H1 (cell line): ENCODE measurements at regions not wholly inside any gene's neighbourhood (a gene's known extent, or its start where the extent isn't known, plus 50 kb on each side); places are given as distances from the start of the nearest gene placed in this dataset.

ENCODE experiments used
- CTCF ChIA-PET: fragments of 300-600 bp; sonication (Branson Sonifier 250); formaldehyde crosslinking; loops from one replicate; lab custom pipeline; 2021; ENCODE audit not compliant: partially characterized antibody; lab: Charles Lee
- POLR2A ChIA-PET: fragments of 300-600 bp; sonication (Branson Sonifier 250); formaldehyde crosslinking; loops from one replicate; lab custom pipeline; 2021; ENCODE audit warnings: inconsistent platforms; ENCODE audit not compliant: partially characterized antibody; lab: Charles Lee
- DNase-seq, 2 experiments: peaks; one replicate each; pipeline versions ENCODE4 v3.0.0 to v3.0.0-alpha.2; 2010 to 2022; ENCODE audit warnings: low spot score in 2 of 2, low read depth in 1 of 2, mixed read lengths in 1 of 2
- FAIRE-seq: peaks from 2 replicates; lab custom pipeline; 2011; peaks lifted over from hg19 to GRCh38; lab: Jason Lieb, UNC
- H2AFZ ChIP-seq: 2 replicates; pipeline ENCODE4 v1.8.1; 2012; ENCODE audit warnings: low read length, inconsistent platforms
- H2AK5ac ChIP-seq: 2 replicates; pipeline ENCODE4 v1.6.1; 2013; ENCODE audit warnings: low read depth, low read length
- H2BK120ac ChIP-seq: replicated peaks from 2 replicates; pipeline ENCODE3; 2013; ENCODE audit warnings: low read depth, low read length, inconsistent platforms
- H2BK12ac ChIP-seq: 2 replicates; pipeline ENCODE4 v1.6.1; 2013; ENCODE audit warnings: low read depth, low read length
- H2BK15ac ChIP-seq: 2 replicates; pipeline ENCODE4 v1.6.1; 2013; ENCODE audit warnings: low read length
- H2BK20ac ChIP-seq: 2 replicates; pipeline ENCODE4 v1.6.1; 2013; ENCODE audit warnings: low read length
- H2BK5ac ChIP-seq: 2 replicates; pipeline ENCODE4 v1.6.1; 2013; ENCODE audit warnings: low read depth, low read length
- H3K14ac ChIP-seq: 2 replicates; pipeline ENCODE4 v1.6.1; 2013; ENCODE audit warnings: inconsistent platforms; ENCODE audit not compliant: insufficient read length
- H3K18ac ChIP-seq: 2 replicates; pipeline ENCODE4 v1.6.1; 2013; ENCODE audit warnings: low read length; ENCODE audit errors: extremely low read depth
- H3K23ac ChIP-seq: 2 replicates; pipeline ENCODE4 v1.6.1; 2013; ENCODE audit warnings: inconsistent platforms; ENCODE audit not compliant: insufficient read length
- H3K23me2 ChIP-seq: 2 replicates; pipeline ENCODE4 v1.6.1; 2013; ENCODE audit warnings: low read depth, low read length
- H3K27ac ChIP-seq: 2 replicates; pipeline ENCODE4 v1.6.1; 2011; ENCODE audit warnings: low read depth, low read length, inconsistent platforms
- H3K27me3 ChIP-seq, 4 experiments: replicated peaks in 1 of 4; 1 replicate in 1 of 4; 2 replicates in 3 of 4; pipeline versions ENCODE4 v1.6.1 to v1.8.1; 2011 to 2013; ENCODE audit warnings: low read length in 3 of 4, mild to moderate bottlenecking in 3 of 4, inconsistent platforms in 2 of 4, mixed read lengths in 2 of 4, moderate library complexity in 1 of 4; ENCODE audit not compliant: control insufficient read depth in 3 of 4, insufficient read depth in 3 of 4; ENCODE audit errors: extremely low read depth in 1 of 4
- H3K36me3 ChIP-seq, 4 experiments: 2 replicates each; pipeline versions ENCODE4 v1.6.1 to v1.8.1; 2011 to 2013; ENCODE audit warnings: mild to moderate bottlenecking in 4 of 4, low read length in 3 of 4, moderate library complexity in 2 of 4, control low read depth in 1 of 4, inconsistent platforms in 1 of 4; ENCODE audit not compliant: insufficient read depth in 4 of 4, control insufficient read depth in 2 of 4
- H3K4ac ChIP-seq: replicated peaks from 2 replicates; pipeline ENCODE3; 2013; ENCODE audit warnings: low read length, low read depth, mixed read lengths, inconsistent platforms; ENCODE audit not compliant: insufficient read length
- H3K4me1 ChIP-seq, 4 experiments: replicated peaks in 1 of 4; 1 replicate in 1 of 4; 2 replicates in 3 of 4; pipeline versions ENCODE4 v1.6.1 to v1.8.1; 2011 to 2013; ENCODE audit warnings: low read length in 3 of 4, inconsistent platforms in 2 of 4, mixed read lengths in 1 of 4; ENCODE audit not compliant: insufficient read depth in 4 of 4, control insufficient read depth in 3 of 4
- H3K4me2 ChIP-seq, 2 experiments: 2 replicates each; pipeline versions ENCODE4 v1.6.1 to v1.8.1; 2011 to 2013; ENCODE audit warnings: low read depth in 2 of 2, low read length in 2 of 2, control low read depth in 1 of 2, inconsistent platforms in 1 of 2, mild to moderate bottlenecking in 1 of 2; ENCODE audit not compliant: insufficient read depth in 1 of 2
- H3K4me3 ChIP-seq, 4 experiments: fragments of 200-600, 300-600 bp in 1 of 4; sonication (generic), shearing (Covaris generic), sonication (Bioruptor Twin) in 1 of 4; 2 replicates each; pipeline versions ENCODE4 v1.5.1 to v1.8.1; 2011 to 2016; ENCODE audit warnings: low read length in 4 of 4, low read depth in 3 of 4, control low read depth in 2 of 4, inconsistent platforms in 2 of 4, mild to moderate bottlenecking in 2 of 4, mixed read lengths in 1 of 4, moderate library complexity in 1 of 4; ENCODE audit not compliant: insufficient read depth in 2 of 4; ENCODE audit errors: extremely low read depth in 1 of 4
- H3K56ac ChIP-seq: replicated peaks from 2 replicates; pipeline ENCODE3; 2013; ENCODE audit warnings: low read depth, mild to moderate bottlenecking, mixed read lengths, low read length, inconsistent platforms; ENCODE audit not compliant: insufficient read length
- H3K79me1 ChIP-seq: 2 replicates; pipeline ENCODE4 v1.6.1; 2013; ENCODE audit warnings: low read depth, low read length, control low read depth
- H3K79me2 ChIP-seq, 2 experiments: 2 replicates each; pipeline versions ENCODE4 v1.6.1 to v1.8.1; 2012 to 2013; ENCODE audit warnings: low read length in 2 of 2, mild to moderate bottlenecking in 2 of 2, inconsistent platforms in 1 of 2; ENCODE audit not compliant: insufficient read depth in 2 of 2, control insufficient read depth in 1 of 2
- H3K9ac ChIP-seq, 4 experiments: replicated peaks in 1 of 4; 1 replicate in 1 of 4; 2 replicates in 3 of 4; pipeline versions ENCODE4 v1.6.1 to v1.8.1; 2011 to 2013; ENCODE audit warnings: low read depth in 3 of 4, low read length in 3 of 4, control low read depth in 2 of 4, mild to moderate bottlenecking in 2 of 4, moderate library complexity in 2 of 4, inconsistent platforms in 1 of 4; ENCODE audit errors: extremely low read depth in 1 of 4
- H3K9me3 ChIP-seq, 2 experiments: 2 replicates each; pipeline versions ENCODE4 v1.6.1 to v1.8.1; 2012 to 2013; ENCODE audit warnings: mild to moderate bottlenecking in 2 of 2, moderate library complexity in 2 of 2, control low read depth in 1 of 2, inconsistent platforms in 1 of 2, low read depth in 1 of 2, low read length in 1 of 2, mixed read lengths in 1 of 2; ENCODE audit not compliant: insufficient read depth in 2 of 2
- H4K20me1 ChIP-seq, 2 experiments: replicated peaks in 1 of 2; 2 replicates each; pipeline versions ENCODE3 to v1.8.1; 2011 to 2013; ENCODE audit warnings: inconsistent platforms in 2 of 2, low read length in 2 of 2, mild to moderate bottlenecking in 1 of 2; ENCODE audit not compliant: insufficient read depth in 2 of 2, control insufficient read depth in 1 of 2
- H4K5ac ChIP-seq: 2 replicates; pipeline ENCODE4 v1.6.1; 2013; ENCODE audit warnings: low read length, low read depth, mixed read lengths, inconsistent platforms; ENCODE audit not compliant: insufficient read length
- H4K8ac ChIP-seq: 2 replicates; pipeline ENCODE4 v1.8.0; 2013; ENCODE audit warnings: mild to moderate bottlenecking, moderate library complexity, low read length, inconsistent platforms; ENCODE audit not compliant: insufficient read depth; ENCODE audit errors: extremely low read depth
- H4K91ac ChIP-seq: replicated peaks from 2 replicates; pipeline ENCODE3; 2013; ENCODE audit warnings: low read length, mixed read lengths, inconsistent platforms; ENCODE audit not compliant: insufficient read length
- CTCF ChIP-seq, 3 experiments: IDR thresholded peaks; 1 replicate in 2 of 3; 2 replicates in 1 of 3; pipeline versions ENCODE4 v1.5.1 to v1.6.1; 2011; ENCODE audit warnings: low read length in 3 of 3, mild to moderate bottlenecking in 3 of 3, inconsistent platforms in 2 of 3, low read depth in 1 of 3, moderate library complexity in 1 of 3; ENCODE audit not compliant: insufficient read depth in 1 of 3; ENCODE audit errors: control extremely low read depth in 1 of 3
- MAFK ChIP-seq: IDR thresholded peaks from 2 replicates; pipeline ENCODE4 v1.6.1; 2012; ENCODE audit warnings: low read depth, mild to moderate bottlenecking, improper control_type of control experiment, low read length
- RAD21 ChIP-seq, 2 experiments: IDR thresholded peaks in 1 of 2; conservative IDR thresholded peaks in 1 of 2; 2 replicates each; pipeline ENCODE4 v1.6.1; 2011; ENCODE audit warnings: low read depth in 2 of 2, low read length in 2 of 2, improper control_type of control experiment in 1 of 2, inconsistent platforms in 1 of 2, mild to moderate bottlenecking in 1 of 2, moderate library complexity in 1 of 2
- RNF2 ChIP-seq: fragments of 200-900, 300-1000 bp; sonication (generic); IDR thresholded peaks from 2 replicates; pipeline ENCODE4 v1.7.1; 2016; ENCODE audit warnings: borderline replicate concordance, low read depth, mild to moderate bottlenecking, antibody characterized with exemption, low read length; ENCODE audit not compliant: poor library complexity, severe bottlenecking; ENCODE audit errors: missing control alignments
- SAP30 ChIP-seq: fragments of 300-600 bp; sonication (generic); IDR thresholded peaks from 2 replicates; pipeline ENCODE4 v1.7.1; 2012; ENCODE audit warnings: low read length, moderate library complexity, mild to moderate bottlenecking, inconsistent platforms; ENCODE audit not compliant: insufficient read depth, insufficient replicate concordance
- whole genome bisulfite sequencing, 2 experiments: shearing (Covaris generic) in 1 of 2; methylation state at CpG; one replicate each; pipeline versions ENCODE4 v1.1.6 to v1.1.7; 2013 to 2015; ENCODE audit warnings: low lambda C conversion rate in 2 of 2, mixed read lengths in 2 of 2, inconsistent platforms in 1 of 2, low coverage in 1 of 2, missing lambda C conversion rate in 1 of 2; ENCODE audit not compliant: insufficient replicate concordance in 2 of 2, insufficient coverage in 1 of 2, insufficient read length in 1 of 2; ENCODE audit errors: extremely low coverage in 1 of 2, missing lambda C conversion rate in 1 of 2; 5-methylcytosine and 5-hydroxymethylcytosine counted together

GRCh38 chr14:61923348-61923747 lies 161.1 kb downstream of the SNAPC1 start:
- CTCF ChIA-PET: interaction anchor here (0.6 to 4.4 kb wide), 8 partner anchors 10 to 634 kb away, joined by 3 to 47 read pairs (median 4); no protein-coding TSS in a partner anchor
- no peak overlapping the region for H4K5ac ChIP-seq
- no peak overlapping the region for H4K8ac ChIP-seq
- no peaks in the 10 kb centered on the region for H3K23me2 ChIP-seq
- H2BK120ac ChIP-seq: no peak overlapping the region
- no peaks in the 10 kb centered on the region for H3K36me3 ChIP-seq
- peak in 2 of 3 experiments; percentile 55 to 67; a peak in 3 of 4 replicates for TF ChIP-seq CTCF (IDR thresholded peaks at IDR 0.05; ENCODE audit: control extremely low read depth in 1 of 3, insufficient read depth in 1 of 3, low read depth in 1 of 3, low read length in 3 of 3)
- TF ChIP-seq MAFK: no peak
- TF ChIP-seq RNF2: no peak
- no peak for TF ChIP-seq SAP30
- TF ChIP-seq RAD21 (IDR thresholded peaks at IDR 0.05 in 1 of 2, conservative IDR thresholded peaks at IDR 0.05 in 1 of 2; ENCODE audit: low read depth in 2 of 2, low read length in 2 of 2): peak; percentile 83 to 85
- H3K4me1 ChIP-seq: peaks cover 0 to 4% (median 0%) of the 10 kb centered on the region in 4 experiments; a peak in 3 of 7 replicates
- no peaks in the 10 kb centered on the region; a peak in 1 of 7 replicates for H3K27me3 ChIP-seq
- no peak overlapping the region for H3K4me3 ChIP-seq
- FAIRE-seq (peak; percentile 66), DNase-seq (no peak)
- no peak overlapping the region for H3K4ac ChIP-seq
- WGBS, 2 experiments: 83% methylated on average over 4 of the region's 4 CpGs; no CpG with 5 or more reads in 1 of the 2 experiments
- no peaks in the 10 kb centered on the region for H3K9me3 ChIP-seq
- no peak overlapping the region for H3K27ac ChIP-seq
- POLR2A ChIA-PET: no interaction called here
- no peak overlapping the region for H3K23ac ChIP-seq
- no peak overlapping the region for H3K14ac ChIP-seq
- no peak overlapping the region for H2BK15ac ChIP-seq
- no peaks in the 10 kb centered on the region; the same call in 1 of the 2 replicates for H3K79me1 ChIP-seq
- no peak overlapping the region for H2AFZ ChIP-seq
- no peak overlapping the region for H3K56ac ChIP-seq
- H3K9ac ChIP-seq: no peak overlapping the region
- no peak overlapping the region for H2AK5ac ChIP-seq
- H3K79me2 ChIP-seq: no peaks in the 10 kb centered on the region
- H4K91ac ChIP-seq: no peak overlapping the region
- H3K4me2 ChIP-seq: no peak overlapping the region
- H2BK20ac ChIP-seq: no peak overlapping the region
- no peak overlapping the region for H3K18ac ChIP-seq
- H2BK5ac ChIP-seq: no peak overlapping the region
- H2BK12ac ChIP-seq: no peak overlapping the region
- H4K20me1 ChIP-seq: no peaks in the 10 kb centered on the region
